Neural cell (in vitro differentiated cells): ENCODE measurements at regions not wholly inside any gene's neighbourhood (a gene's known extent, or its start where the extent isn't known, plus 50 kb on each side); places are given as distances from the start of the nearest gene placed in this dataset.

Experiments used
- H2AFZ ChIP-seq: fragments of 200-600, 300-800 bp; sonication (generic), shearing (Covaris generic); 2 replicates; pipeline ENCODE4 v1.6.0; 2014; ENCODE audit warnings: low read depth, mild to moderate bottlenecking, antibody characterized with exemption, low read length, moderate library complexity
- H3F3A ChIP-seq: fragments of 200-600 bp; shearing (Covaris generic); 2 replicates; pipeline ENCODE4 v1.6.1; 2016; ENCODE audit warnings: mild to moderate bottlenecking, moderate library complexity, mixed read lengths, antibody characterized with exemption, low read length; ENCODE audit not compliant: insufficient read depth, poor library complexity, severe bottlenecking
- H3K27ac ChIP-seq: fragments of 200-600, 300-800 bp; sonication (generic), shearing (Covaris generic); 2 replicates; pipeline ENCODE4 v1.5.1; 2014; ENCODE audit warnings: mild to moderate bottlenecking, low read length, moderate library complexity
- H3K27me3 ChIP-seq: fragments of 300-800, 200-600 bp; sonication (generic), shearing (Covaris generic); 2 replicates; pipeline ENCODE4 v1.6.0; 2014; ENCODE audit warnings: mild to moderate bottlenecking, low read depth, low read length, moderate library complexity; ENCODE audit not compliant: insufficient read depth
- H3K36me3 ChIP-seq: fragments of 300-800, 200-600 bp; sonication (generic), shearing (Covaris generic); 2 replicates; pipeline ENCODE4 v1.5.1; 2014; ENCODE audit warnings: mild to moderate bottlenecking, antibody characterized with exemption, low read length, moderate library complexity; ENCODE audit not compliant: insufficient read depth
- H3K4me2 ChIP-seq: fragments of 300-800, 200-600 bp; sonication (generic), shearing (Covaris generic); 2 replicates; pipeline ENCODE4 v1.6.0; 2014; ENCODE audit warnings: mild to moderate bottlenecking, low read length
- H3K4me3 ChIP-seq: fragments of 300-800, 200-600 bp; sonication (generic), shearing (Covaris generic); 2 replicates; pipeline ENCODE4 v1.5.1; 2014; ENCODE audit warnings: mild to moderate bottlenecking, low read length, moderate library complexity
- H3K79me2 ChIP-seq: fragments of 200-600 bp; shearing (Covaris generic); replicated peaks from 2 replicates; pipeline ENCODE4 v1.6.0; 2014; ENCODE audit warnings: mild to moderate bottlenecking, low read length, moderate library complexity; ENCODE audit not compliant: insufficient read depth
- H3K9ac ChIP-seq: fragments of 300-800, 200-600 bp; sonication (generic), shearing (Covaris generic); 2 replicates; pipeline ENCODE4 v1.6.1; 2016; ENCODE audit warnings: mild to moderate bottlenecking, low read length, mixed read lengths
- H3K9me2 ChIP-seq: fragments of 200-600 bp; shearing (Covaris generic); 2 replicates; pipeline ENCODE4 v1.6.1; 2016; ENCODE audit warnings: mild to moderate bottlenecking, low read length, mixed read lengths; ENCODE audit not compliant: insufficient read depth
- H3K9me3 ChIP-seq: fragments of 200-600, 300-800 bp; sonication (generic), shearing (Covaris generic); 2 replicates; pipeline ENCODE4 v1.6.1; 2016; ENCODE audit warnings: mild to moderate bottlenecking, mixed run types, low read length, moderate library complexity, mixed read lengths
- H4K20me1 ChIP-seq: fragments of 200-600 bp; shearing (Covaris generic); 2 replicates; pipeline ENCODE4 v1.6.1; 2016; ENCODE audit warnings: mild to moderate bottlenecking, mixed run types; ENCODE audit not compliant: insufficient read depth
- EP300 ChIP-seq: fragments of 450-650 bp; conservative IDR thresholded peaks from 2 replicates; pipeline ENCODE4 v1.6.1; 2014; ENCODE audit warnings: antibody characterized with exemption, mild to moderate bottlenecking, moderate library complexity; ENCODE audit not compliant: poor library complexity, severe bottlenecking
- EZH2 ChIP-seq: fragments of 200-600, 300-800 bp; shearing (Covaris generic), sonication (generic); IDR thresholded peaks from 2 replicates; pipeline ENCODE4 v1.6.1; 2014; ENCODE audit warnings: antibody characterized with exemption, low read length, borderline replicate concordance, mild to moderate bottlenecking; ENCODE audit not compliant: insufficient read depth, poor library complexity, severe bottlenecking
- MXI1 ChIP-seq: fragments of 450-650 bp; conservative IDR thresholded peaks from 2 replicates; pipeline ENCODE4 v1.6.1; 2014; ENCODE audit warnings: antibody characterized with exemption, mild to moderate bottlenecking; ENCODE audit not compliant: poor library complexity, severe bottlenecking
- POLR2AphosphoS5 ChIP-seq: IDR thresholded peaks from 2 replicates; pipeline ENCODE4 v1.6.1; 2012
- RAD21 ChIP-seq: fragments of 450-650 bp; conservative IDR thresholded peaks from 2 replicates; pipeline ENCODE4 v1.6.1; 2014; ENCODE audit warnings: antibody characterized with exemption, mild to moderate bottlenecking, moderate library complexity
- SMC3 ChIP-seq: fragments of 450-650 bp; conservative IDR thresholded peaks from 2 replicates; pipeline ENCODE4 v1.6.1; 2014; ENCODE audit warnings: antibody characterized with exemption, mild to moderate bottlenecking, moderate library complexity; ENCODE audit not compliant: poor library complexity
- TAF1 ChIP-seq: IDR thresholded peaks from 2 replicates; pipeline ENCODE4 v1.6.1; 2012; ENCODE audit warnings: low read depth
- TF ChIP-seq, protein P1 (sequence below): fragments of 450-650 bp; IDR thresholded peaks from 2 replicates; pipeline ENCODE4 v1.5.1; 2014; ENCODE audit warnings: antibody characterized with exemption, mild to moderate bottlenecking, moderate library complexity; ENCODE audit not compliant: poor library complexity, severe bottlenecking
- TF ChIP-seq, protein P2 (sequence below): IDR thresholded peaks from 2 replicates; pipeline ENCODE4 v1.6.1; 2012; ENCODE audit warnings: borderline replicate concordance

DNA sequence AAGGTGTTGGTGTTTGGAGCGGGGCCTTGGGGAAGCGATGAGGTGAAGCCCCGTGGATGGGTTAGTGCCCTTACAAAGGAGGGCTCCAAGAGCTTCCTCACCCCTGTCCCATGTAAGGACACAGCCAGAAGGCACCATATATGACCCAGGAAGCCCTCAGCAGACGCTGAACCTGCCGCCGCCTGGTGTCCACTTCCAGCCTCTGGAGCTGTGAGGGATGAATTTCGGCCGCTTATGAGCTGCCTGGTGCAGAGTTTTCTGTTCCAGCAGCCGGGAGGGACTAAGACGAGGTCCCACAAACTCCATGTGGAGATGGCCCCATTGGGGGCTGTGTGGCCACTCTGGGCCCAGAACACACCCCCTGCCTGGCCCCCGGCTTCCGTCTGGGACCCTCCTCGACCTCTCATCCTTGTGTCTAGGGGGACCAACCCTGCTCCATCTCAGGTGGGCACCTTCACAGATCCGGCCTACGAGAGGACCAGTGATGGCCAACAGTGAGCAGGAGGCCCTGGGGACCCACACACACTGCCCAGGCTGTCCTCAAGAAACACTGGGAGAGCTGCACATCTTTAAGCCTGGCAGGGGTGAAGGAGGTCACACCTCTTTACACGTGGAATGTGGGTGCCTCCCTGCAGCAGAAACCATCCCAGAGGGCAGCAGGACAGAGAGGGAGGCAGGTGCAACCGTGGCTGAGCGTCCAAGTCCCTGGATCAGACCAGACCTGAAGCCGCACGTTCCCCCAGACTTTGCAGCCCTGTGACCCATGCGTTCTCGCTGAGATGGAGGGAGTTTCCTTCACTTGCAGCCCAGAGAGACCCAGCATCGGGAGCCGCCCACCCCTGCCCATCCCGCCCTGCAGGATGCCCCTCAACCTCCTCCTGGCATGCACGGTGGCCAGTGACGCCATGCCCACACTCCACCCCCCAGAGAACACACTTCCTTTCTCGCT, 96.1 kb downstream of the PDGFA start:
- no peak overlapping the region for H2AFZ ChIP-seq
- H3K4me3 ChIP-seq: no peak overlapping the region
- no peaks in the 10 kb centered on the region for H4K20me1 ChIP-seq
- no peaks in the 10 kb centered on the region for H3K36me3 ChIP-seq
- H3K9ac ChIP-seq: no peak overlapping the region
- H3F3A ChIP-seq: no peaks in the 10 kb centered on the region
- no peaks in the 10 kb centered on the region for H3K79me2 ChIP-seq
- TF ChIP-seq POLR2AphosphoS5 (no peak), EP300 (no peak), TAF1 (no peak), EZH2 (no peak), MXI1 (no peak), RAD21 (no peak), SMC3 (no peak)
- TF ChIP-seq, protein P1, sequence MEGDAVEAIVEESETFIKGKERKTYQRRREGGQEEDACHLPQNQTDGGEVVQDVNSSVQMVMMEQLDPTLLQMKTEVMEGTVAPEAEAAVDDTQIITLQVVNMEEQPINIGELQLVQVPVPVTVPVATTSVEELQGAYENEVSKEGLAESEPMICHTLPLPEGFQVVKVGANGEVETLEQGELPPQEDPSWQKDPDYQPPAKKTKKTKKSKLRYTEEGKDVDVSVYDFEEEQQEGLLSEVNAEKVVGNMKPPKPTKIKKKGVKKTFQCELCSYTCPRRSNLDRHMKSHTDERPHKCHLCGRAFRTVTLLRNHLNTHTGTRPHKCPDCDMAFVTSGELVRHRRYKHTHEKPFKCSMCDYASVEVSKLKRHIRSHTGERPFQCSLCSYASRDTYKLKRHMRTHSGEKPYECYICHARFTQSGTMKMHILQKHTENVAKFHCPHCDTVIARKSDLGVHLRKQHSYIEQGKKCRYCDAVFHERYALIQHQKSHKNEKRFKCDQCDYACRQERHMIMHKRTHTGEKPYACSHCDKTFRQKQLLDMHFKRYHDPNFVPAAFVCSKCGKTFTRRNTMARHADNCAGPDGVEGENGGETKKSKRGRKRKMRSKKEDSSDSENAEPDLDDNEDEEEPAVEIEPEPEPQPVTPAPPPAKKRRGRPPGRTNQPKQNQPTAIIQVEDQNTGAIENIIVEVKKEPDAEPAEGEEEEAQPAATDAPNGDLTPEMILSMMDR: no peak
- TF ChIP-seq, protein P2, sequence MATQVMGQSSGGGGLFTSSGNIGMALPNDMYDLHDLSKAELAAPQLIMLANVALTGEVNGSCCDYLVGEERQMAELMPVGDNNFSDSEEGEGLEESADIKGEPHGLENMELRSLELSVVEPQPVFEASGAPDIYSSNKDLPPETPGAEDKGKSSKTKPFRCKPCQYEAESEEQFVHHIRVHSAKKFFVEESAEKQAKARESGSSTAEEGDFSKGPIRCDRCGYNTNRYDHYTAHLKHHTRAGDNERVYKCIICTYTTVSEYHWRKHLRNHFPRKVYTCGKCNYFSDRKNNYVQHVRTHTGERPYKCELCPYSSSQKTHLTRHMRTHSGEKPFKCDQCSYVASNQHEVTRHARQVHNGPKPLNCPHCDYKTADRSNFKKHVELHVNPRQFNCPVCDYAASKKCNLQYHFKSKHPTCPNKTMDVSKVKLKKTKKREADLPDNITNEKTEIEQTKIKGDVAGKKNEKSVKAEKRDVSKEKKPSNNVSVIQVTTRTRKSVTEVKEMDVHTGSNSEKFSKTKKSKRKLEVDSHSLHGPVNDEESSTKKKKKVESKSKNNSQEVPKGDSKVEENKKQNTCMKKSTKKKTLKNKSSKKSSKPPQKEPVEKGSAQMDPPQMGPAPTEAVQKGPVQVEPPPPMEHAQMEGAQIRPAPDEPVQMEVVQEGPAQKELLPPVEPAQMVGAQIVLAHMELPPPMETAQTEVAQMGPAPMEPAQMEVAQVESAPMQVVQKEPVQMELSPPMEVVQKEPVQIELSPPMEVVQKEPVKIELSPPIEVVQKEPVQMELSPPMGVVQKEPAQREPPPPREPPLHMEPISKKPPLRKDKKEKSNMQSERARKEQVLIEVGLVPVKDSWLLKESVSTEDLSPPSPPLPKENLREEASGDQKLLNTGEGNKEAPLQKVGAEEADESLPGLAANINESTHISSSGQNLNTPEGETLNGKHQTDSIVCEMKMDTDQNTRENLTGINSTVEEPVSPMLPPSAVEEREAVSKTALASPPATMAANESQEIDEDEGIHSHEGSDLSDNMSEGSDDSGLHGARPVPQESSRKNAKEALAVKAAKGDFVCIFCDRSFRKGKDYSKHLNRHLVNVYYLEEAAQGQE: no peak
- no peak overlapping the region for H3K4me2 ChIP-seq
- no peaks in the 10 kb centered on the region for H3K9me2 ChIP-seq
- H3K9me3 ChIP-seq: no peaks in the 10 kb centered on the region
- no peaks in the 10 kb centered on the region for H3K27me3 ChIP-seq
- H3K27ac ChIP-seq: no peak overlapping the region

DNA sequence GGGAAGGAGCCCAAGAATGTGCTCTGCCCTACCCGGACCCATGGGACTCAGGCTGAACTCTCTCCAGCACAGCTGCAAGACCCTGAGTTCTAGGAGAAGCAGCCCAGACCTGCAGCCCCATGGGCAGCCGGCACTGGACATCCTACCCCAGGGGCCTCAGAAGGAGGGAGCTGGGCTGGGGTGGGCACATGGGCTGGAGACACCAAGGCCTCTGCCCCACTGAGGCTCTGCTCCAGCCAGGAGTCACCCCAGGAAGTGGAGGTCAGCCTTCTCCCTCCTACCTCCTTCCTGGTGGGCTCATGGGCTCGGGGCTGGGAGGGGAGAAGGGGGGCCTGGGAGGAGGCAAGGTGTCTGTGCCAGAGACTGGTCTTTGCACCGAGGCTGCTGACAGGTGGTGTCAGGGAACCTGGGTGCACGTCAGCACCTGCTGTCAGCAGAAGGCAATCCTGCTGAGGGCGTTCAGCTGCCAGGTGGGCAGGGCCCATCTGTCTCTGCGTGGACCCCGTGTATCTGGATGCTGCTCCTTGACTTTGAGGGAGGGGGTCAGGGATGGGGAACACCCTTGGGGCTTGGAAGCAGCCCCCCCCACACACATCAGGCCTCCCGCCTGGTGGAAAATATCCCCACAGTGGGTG, 95.2 kb downstream of the PDGFA start:
- no peak overlapping the region for H3K27ac ChIP-seq

More for the DNA sequence above, 95.2 kb downstream of the PDGFA start:
- Histone ChIP-seq H3K4me2 (no peak overlapping the region), H3K27me3 (no peaks in the 10 kb centered on the region), H3K36me3 (no peaks in the 10 kb centered on the region), H3F3A (no peaks in the 10 kb centered on the region), H4K20me1 (no peaks in the 10 kb centered on the region), H3K9me2 (no peaks in the 10 kb centered on the region), H3K9me3 (no peaks in the 10 kb centered on the region), H3K9ac (no peak overlapping the region), H3K79me2 (no peaks in the 10 kb centered on the region), H3K4me3 (no peak overlapping the region), H2AFZ (no peak overlapping the region)
- TF ChIP-seq EZH2 (no peak), SMC3 (no peak), RAD21 (no peak), TAF1 (no peak), POLR2AphosphoS5 (no peak)
- TF ChIP-seq, protein P1: no peak
- TF ChIP-seq, protein P2: no peak
